Cardiac septum (tissue), 1 donor: ENCODE measurements at regions not wholly inside any gene's neighbourhood (a gene's known extent, or its start where the extent isn't known, plus 50 kb on each side); places are given as distances from the start of the nearest gene placed in this dataset.

Experiments used
- DNase-seq: peaks from one replicate; pipeline ENCODE4 v3.0.0-alpha.2; 2020; ENCODE audit warnings: low spot score
- intact Hi-C: fragments of 100-400 bp; cut with DNase I; formaldehyde crosslinking; loops from one replicate; pipeline ENCODE4 v1.14.0; 2022
- donor health status: DM: no; HTN: no; CAD: no.

GRCh38 chr2:190804182-190804795, 76.3 kb upstream of the GLS start:
- DNase-seq, result no peak
- intact Hi-C loops, result no loop called here

DNA sequence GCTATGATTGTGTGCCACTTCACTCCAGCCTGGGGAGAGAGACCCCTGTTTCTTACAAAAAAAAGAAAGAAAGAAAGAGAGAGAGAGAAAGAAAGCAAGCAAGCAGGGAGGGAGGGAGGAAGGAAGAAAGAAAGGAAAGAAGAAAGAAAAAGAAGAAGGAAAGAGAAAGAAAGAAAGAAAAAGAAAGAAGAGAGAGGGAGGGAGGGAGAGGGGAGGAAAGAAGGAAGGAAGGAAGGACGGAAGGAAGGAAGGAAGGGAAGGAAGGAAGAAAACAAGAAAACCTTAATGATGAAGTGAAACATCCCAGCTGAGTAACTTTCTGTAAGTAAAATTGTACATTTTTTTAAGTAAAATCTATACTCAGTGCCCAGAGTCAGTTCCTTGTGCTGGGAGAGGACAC, 75.5 kb upstream of the GLS start:
- intact Hi-C loops, result no loop called here
- no peak for DNase-seq

- intact Hi-C loops, result no loop called here
- no peak for DNase-seq
Measured at GRCh38 chr2:190805843-190806242, 74.8 kb upstream of the GLS start.

- intact Hi-C loops, result no loop called here
- no peak for DNase-seq
Measured at GRCh38 chr2:190807886-190808285, 72.7 kb upstream of the GLS start.

- intact Hi-C loops, result no loop called here
- DNase-seq, result no peak
Measured at GRCh38 chr2:190809139-190809764, 71.4 kb upstream of the GLS start.

DNA sequence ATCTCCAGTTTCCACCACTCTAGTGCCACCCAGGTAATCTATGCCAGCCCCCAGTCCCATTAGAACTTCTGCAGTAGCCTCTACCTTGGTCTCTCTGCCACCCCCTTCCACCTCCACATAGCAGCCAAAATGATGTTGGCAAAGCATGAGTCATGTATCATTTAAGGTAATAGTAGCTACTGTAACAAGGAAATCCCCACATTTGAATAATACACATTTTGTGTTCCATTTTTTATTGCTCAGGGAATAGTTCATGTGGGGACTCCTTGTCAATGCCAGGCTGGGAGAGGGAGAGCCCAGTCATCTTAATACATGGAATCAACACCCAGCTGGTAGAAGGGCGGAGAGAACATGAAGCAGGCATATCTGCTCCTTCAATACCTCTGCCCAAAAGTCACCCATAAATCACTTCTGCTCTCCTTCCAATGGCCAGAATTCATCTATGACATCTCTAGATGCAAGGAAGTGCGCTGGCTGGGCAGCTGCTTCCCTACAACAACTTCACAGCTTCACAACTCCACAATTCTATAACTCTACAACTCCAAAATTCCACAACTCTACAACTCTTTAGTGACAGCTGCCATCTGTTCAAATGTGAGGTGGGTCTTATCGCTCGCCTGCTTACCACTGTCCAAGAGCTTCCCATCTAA, 70.6 kb upstream of the GLS start:
- no peak for DNase-seq
- intact Hi-C loops, result no loop called here

DNA sequence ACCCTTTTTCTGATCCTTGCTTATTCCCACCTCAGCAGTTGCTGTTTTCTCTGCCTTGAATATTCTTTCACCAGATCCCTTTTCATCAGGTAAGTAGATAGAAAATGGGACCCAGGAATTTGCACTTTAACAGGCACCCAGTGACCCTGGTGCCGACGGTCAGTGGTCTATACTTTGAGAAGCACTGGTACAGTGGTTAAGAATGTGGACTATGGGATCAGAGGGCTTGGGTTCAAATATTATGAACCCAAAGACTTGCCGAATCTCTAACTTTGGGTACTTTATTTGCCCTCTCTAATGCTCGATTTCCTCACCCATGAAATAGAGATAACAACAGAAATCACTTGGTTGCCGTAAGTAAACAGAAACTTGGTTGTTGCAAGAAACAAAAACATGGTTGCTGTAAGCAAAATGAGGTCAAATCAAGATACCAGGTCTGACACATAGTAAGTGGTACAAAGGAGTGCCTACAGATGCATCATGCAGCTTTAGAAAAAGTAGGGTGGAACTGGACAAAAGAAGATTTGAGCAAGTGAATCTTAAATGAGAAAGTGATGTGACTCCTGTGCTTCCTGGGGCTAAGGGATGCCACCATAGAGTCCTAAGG, 69.5 kb upstream of the GLS start:
- no peak for DNase-seq
- intact Hi-C loops, result no loop called here

GRCh38 chr2:190811811-190812210, 68.8 kb upstream of the GLS start:
- intact Hi-C loops, result no loop called here
- no peak for DNase-seq

GRCh38 chr2:190812506-190813294, 67.9 kb upstream of the GLS start:
- DNase-seq, result no peak
- intact Hi-C loops, result no loop called here

DNA sequence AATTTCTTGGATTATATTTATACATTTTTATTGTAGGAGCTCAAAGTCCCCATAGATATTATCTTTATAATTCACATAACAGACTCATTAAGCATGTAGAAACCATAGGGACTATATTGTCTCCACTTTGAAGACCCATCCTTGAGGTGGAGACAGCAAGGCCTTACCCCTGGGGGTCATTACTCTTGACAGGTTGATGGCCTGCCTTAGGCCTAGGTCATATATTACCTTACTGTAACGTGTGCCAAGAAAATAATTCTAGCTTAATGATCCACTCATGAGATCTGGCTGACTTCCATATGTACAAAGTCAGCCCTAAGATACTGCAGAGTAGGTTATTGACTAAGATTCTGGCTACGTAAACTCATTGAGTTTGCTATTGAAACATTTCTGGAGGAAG, 65.4 kb upstream of the GLS start:
- DNase-seq, result no peak
- intact Hi-C loops, result no loop called here

DNA sequence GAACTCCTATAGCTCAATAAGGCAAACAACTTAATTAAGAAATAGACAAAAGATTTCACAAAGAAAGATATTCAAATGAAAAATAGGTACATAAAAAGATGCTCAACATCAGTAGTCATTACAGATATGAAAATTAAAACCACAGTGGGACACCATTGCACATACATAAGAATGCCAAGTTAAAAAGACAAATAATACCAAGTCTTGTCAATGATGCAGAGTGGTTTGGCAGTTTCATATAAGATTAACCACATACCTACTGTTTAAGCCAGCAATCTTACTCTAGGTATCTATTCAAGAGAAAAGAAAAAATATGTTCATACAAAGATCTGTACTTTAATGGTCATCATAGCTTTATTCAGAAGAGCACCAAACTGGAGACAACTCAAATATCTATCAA, 63.5 kb upstream of the GLS start:
- DNase-seq, result no peak
- intact Hi-C loops, result no loop called here

- intact Hi-C loops, result no loop called here
- no peak for DNase-seq
Measured at GRCh38 chr2:190819840-190820301, 60.8 kb upstream of the GLS start.

DNA sequence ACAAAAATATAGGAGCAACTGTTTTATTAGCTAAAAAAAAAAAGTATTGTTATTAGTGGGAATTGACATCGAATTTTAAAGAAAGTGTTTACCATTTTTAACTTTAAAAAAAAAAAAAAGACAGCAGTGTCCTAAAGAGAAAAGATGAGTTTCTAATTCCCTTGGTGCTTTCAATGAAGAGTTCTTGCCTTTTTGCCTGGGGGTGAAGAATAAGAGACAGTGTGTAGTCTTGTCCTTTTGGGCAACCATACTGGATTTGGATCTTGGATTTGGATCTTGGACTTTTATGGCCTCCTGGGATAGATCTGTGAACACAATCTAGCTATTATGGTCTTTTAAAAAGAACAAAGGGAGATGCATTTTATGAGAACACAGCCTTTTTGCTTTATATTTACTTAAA, 60.2 kb upstream of the GLS start:
- DNase-seq, result no peak
- intact Hi-C loops, result no loop called here

GRCh38 chr2:190822043-190822442, 58.6 kb upstream of the GLS start:
- intact Hi-C loops, result no loop called here
- no peak for DNase-seq

- intact Hi-C loops, result no loop called here
- no peak for DNase-seq
Measured at GRCh38 chr2:190827720-190828119, 52.9 kb upstream of the GLS start.

- DNase-seq, result no peak
- intact Hi-C loops, result no loop called here
Measured at GRCh38 chr2:190829642-190830041, 51.0 kb upstream of the GLS start.
